DOHH2 (cell line): ENCODE measurements at regions not wholly inside any gene's neighbourhood (a gene's known extent, or its start where the extent isn't known, plus 50 kb on each side); places are given as distances from the start of the nearest gene placed in this dataset.

Experiments used
- CTCF ChIP-seq: fragments of 200-600 bp; sonication (generic); IDR thresholded peaks from one replicate; pipeline ENCODE4 v1.5.1; 2014; ENCODE audit warnings: antibody characterized with exemption, mild to moderate bottlenecking, low read depth, low read length; ENCODE audit not compliant: poor library complexity, severe bottlenecking
- EZH2phosphoT487 ChIP-seq: fragments of 200-600 bp; sonication (generic); IDR thresholded peaks from 2 replicates; pipeline ENCODE4 v1.6.1; 2017; ENCODE audit warnings: borderline replicate concordance, mild to moderate bottlenecking, antibody characterized with exemption, low read length, moderate library complexity, mixed read lengths

GRCh38 chr13:107846642-107847041 lies 368.7 kb downstream of the LIG4 start:
- no peak for TF ChIP-seq CTCF
- no peak for TF ChIP-seq EZH2phosphoT487
